ENCODE measurements at regions not wholly inside any gene's neighbourhood (a gene's known extent, or its start where the extent isn't known, plus 50 kb on each side); places are given as distances from the start of the nearest gene placed in this dataset.
A peak's percentile ranks its signal among the peaks of the same experiment; 100 is the strongest.
"Not testable (repeated sequence)": the region's sequence is repeated elsewhere in the genome, so short reads cannot be mapped to it uniquely, and the experiment has no call there.

- WGBS, 2 donors = 66% methylated on average over 1 of the region's 1 CpG
These were observed 115.3 kb upstream of the SRD5A2 start for GRCh38 chr2:31696068-31696467.

GRCh38 chr2:31694444-31694843 lies 113.7 kb upstream of the SRD5A2 start:
- ATAC-seq (no peak), FAIRE-seq (no peak), DNase-seq (no peak)
- no peaks in the 10 kb centered on the region for H3K4me1 ChIP-seq
- WGBS, 2 donors = 42 to 55% methylated on average over 3 of the region's 3 CpGs
- no peaks in the 10 kb centered on the region for H3K36me3 ChIP-seq
- H3K9me3 ChIP-seq = peaks cover 0 to 8% (median 0%) of the 10 kb centered on the region in 4 donors
- no peak overlapping the region for H3K27ac ChIP-seq
- H3K4me3 ChIP-seq = no peak overlapping the region
- intact Hi-C loops (cut with DNase I) = no loop called here
- TF ChIP-seq CTCF (IDR thresholded peaks at IDR 0.05) = no peak
- H3K27me3 ChIP-seq = no peaks in the 10 kb centered on the region

More at GRCh38 chr2:31696068-31696467, 115.3 kb upstream of the SRD5A2 start:
- intact Hi-C loops (cut with DNase I) = no loop called here
- Histone ChIP-seq H3K27ac (no peak overlapping the region), H3K4me1 (no peaks in the 10 kb centered on the region), H3K36me3 (no peaks in the 10 kb centered on the region), H3K27me3 (no peaks in the 10 kb centered on the region), H3K4me3 (no peak overlapping the region), H3K9me3 (peaks cover 0 to 8% (median 0%) of the 10 kb centered on the region in 4 donors)
- no peak for FAIRE-seq
- TF ChIP-seq CTCF (IDR thresholded peaks at IDR 0.05) = no peak
- no peak for ATAC-seq
- no peak for DNase-seq

- peaks cover 0 to 8% (median 0%) of the 10 kb centered on the region in 4 donors for H3K9me3 ChIP-seq
- no peak overlapping the region for H3K27ac ChIP-seq
- WGBS, 2 donors = 74 to 84% methylated on average over 3 of the region's 3 CpGs
- H3K4me1 ChIP-seq = no peaks in the 10 kb centered on the region
- ATAC-seq (no peak), FAIRE-seq (no peak), DNase-seq (no peak)
- intact Hi-C loops (cut with DNase I) = no loop called here
- no peaks in the 10 kb centered on the region for H3K27me3 ChIP-seq
- H3K4me3 ChIP-seq = no peak overlapping the region
- no peaks in the 10 kb centered on the region for H3K36me3 ChIP-seq
- no peak for TF ChIP-seq CTCF (IDR thresholded peaks at IDR 0.05)
These were observed 113.1 kb upstream of the SRD5A2 start for GRCh38 chr2:31693882-31694281.

GRCh38 chr2:31688282-31688681 lies 107.5 kb upstream of the SRD5A2 start:
- Histone ChIP-seq H3K27ac (no peak overlapping the region), H3K9me3 (no peaks in the 10 kb centered on the region), H3K4me1 (no peaks in the 10 kb centered on the region), H3K36me3 (no peaks in the 10 kb centered on the region), H3K27me3 (no peaks in the 10 kb centered on the region), H3K4me3 (no peak overlapping the region)
- WGBS, 2 donors = 31 to 34% methylated on average over 4 of the region's 4 CpGs
- TF ChIP-seq CTCF (IDR thresholded peaks at IDR 0.05) = peak in 1 of 4 donors; percentile 17
- ATAC-seq (no peak), FAIRE-seq (no peak), DNase-seq (no peak)
- intact Hi-C loops (cut with DNase I) = no loop called here

- WGBS, 2 donors = 30 to 33% methylated on average over 4 of the region's 4 CpGs
These were observed 102.8 kb upstream of the SRD5A2 start for GRCh38 chr2:31683506-31683905.

More at GRCh38 chr2:31683506-31683905, 102.8 kb upstream of the SRD5A2 start:
- intact Hi-C loops (cut with DNase I); H3K4me3 ChIP-seq; ATAC-seq; H3K27ac ChIP-seq; H3K4me1 ChIP-seq; H3K27me3 ChIP-seq; H3K36me3 ChIP-seq; H3K9me3 ChIP-seq; FAIRE-seq: not testable (repeated sequence)
- DNase-seq = peak in 1 of 6 donors; percentile 18

Data from pancreas (tissue), 10 donors.